NCI-H128 (cell line): ENCODE measurements at regions not wholly inside any gene's neighbourhood (a gene's known extent, or its start where the extent isn't known, plus 50 kb on each side); places are given as distances from the start of the nearest gene placed in this dataset.
"Not testable (repeated sequence)": the region's sequence is repeated elsewhere in the genome, so short reads cannot be mapped to it uniquely, and the experiment has no call there.

Source experiments
- DNase-seq: peaks from one replicate; lab custom pipeline; 2025; ENCODE audit not compliant: unreplicated experiment; lab: John Stamatoyannopoulos, UW

GRCh38 chr21:19228226-19228625 lies 824.6 kb upstream of the TMPRSS15 start:
- DNase-seq, result peak; percentile 59

- not testable (repeated sequence) for DNase-seq
Measured at GRCh38 chr21:19233841-19234240, 830.3 kb upstream of the TMPRSS15 start.

GRCh38 chr21:19236209-19236608 lies 832.6 kb upstream of the TMPRSS15 start:
- DNase-seq, result no peak

GRCh38 chr21:19237608-19238007 lies 834.0 kb upstream of the TMPRSS15 start:
- DNase-seq, result no peak

- DNase-seq, result no peak
Measured at GRCh38 chr21:19239696-19240095, 836.1 kb upstream of the TMPRSS15 start.

GRCh38 chr21:19244502-19245187 lies 841.1 kb upstream of the TMPRSS15 start:
- no peak for DNase-seq

GRCh38 chr21:19245188-19245580 lies 841.6 kb upstream of the TMPRSS15 start:
- DNase-seq, result no peak

- DNase-seq, result no peak
Measured at GRCh38 chr21:19246018-19246417, 842.4 kb upstream of the TMPRSS15 start.

GRCh38 chr21:19256934-19257660 lies 853.5 kb upstream of the TMPRSS15 start:
- DNase-seq, result no peak

- DNase-seq, result no peak
Measured at GRCh38 chr21:19261731-19262376, 858.3 kb upstream of the TMPRSS15 start.

GRCh38 chr21:19266636-19267035 lies 863.1 kb upstream of the TMPRSS15 start:
- DNase-seq, result no peak

- no peak for DNase-seq
Measured at GRCh38 chr21:19268686-19269085, 865.1 kb upstream of the TMPRSS15 start.

- DNase-seq, result no peak
Measured at GRCh38 chr21:19275065-19275464, 871.5 kb upstream of the TMPRSS15 start.

GRCh38 chr21:19276665-19277064 lies 873.1 kb upstream of the TMPRSS15 start:
- DNase-seq, result no peak

GRCh38 chr21:19286876-19287275 lies 883.3 kb upstream of the TMPRSS15 start:
- no peak for DNase-seq

GRCh38 chr21:19290328-19290727 lies 886.7 kb upstream of the TMPRSS15 start:
- DNase-seq, result no peak

GRCh38 chr21:19320291-19320690 lies 916.7 kb upstream of the TMPRSS15 start:
- DNase-seq, result no peak

GRCh38 chr21:19321688-19322087 lies 918.1 kb upstream of the TMPRSS15 start:
- DNase-seq, result no peak

GRCh38 chr21:19322360-19322759 lies 918.8 kb upstream of the TMPRSS15 start:
- no peak for DNase-seq

GRCh38 chr21:19326531-19327319 lies 923.1 kb upstream of the TMPRSS15 start:
- DNase-seq, result no peak

- DNase-seq, result no peak
Measured at GRCh38 chr21:19328954-19329353, 925.4 kb upstream of the TMPRSS15 start.
